M059J (cell line): ENCODE measurements at regions not wholly inside any gene's neighbourhood (a gene's known extent, or its start where the extent isn't known, plus 50 kb on each side); places are given as distances from the start of the nearest gene placed in this dataset.

Experiments used
- DNase-seq: peaks from one replicate; pipeline ENCODE4 v3.0.0-alpha.2; 2012; ENCODE audit warnings: low read depth

GRCh38 chr6:164227952-164228522, 813.5 kb downstream of the QKI start:
- peak; percentile 4 for DNase-seq

- no peak for DNase-seq
These were observed 802.3 kb downstream of the QKI start for GRCh38 chr6:164216839-164217238.

- DNase-seq, result no peak
These were observed 801.9 kb downstream of the QKI start for GRCh38 chr6:164216368-164216767.

- DNase-seq, result no peak
These were observed 799.5 kb downstream of the QKI start for GRCh38 chr6:164214066-164214465.

GRCh38 chr6:164211254-164211653, 796.7 kb downstream of the QKI start:
- no peak for DNase-seq

- no peak for DNase-seq
These were observed 796.3 kb downstream of the QKI start for GRCh38 chr6:164210783-164211182.

- no peak for DNase-seq
These were observed 795.8 kb downstream of the QKI start for GRCh38 chr6:164210323-164210722.

- DNase-seq, result peak; percentile 27
These were observed 793.9 kb downstream of the QKI start for GRCh38 chr6:164208371-164208770.

GRCh38 chr6:164206807-164207423, 792.4 kb downstream of the QKI start:
- no peak for DNase-seq

- DNase-seq, result peak; percentile 50
These were observed 785.6 kb downstream of the QKI start for GRCh38 chr6:164200071-164200470.

- DNase-seq, result no peak
These were observed 781.4 kb downstream of the QKI start for GRCh38 chr6:164195942-164196281.

GRCh38 chr6:164195278-164195941, 780.9 kb downstream of the QKI start:
- DNase-seq, result no peak

- no peak for DNase-seq
These were observed 774.3 kb downstream of the QKI start for GRCh38 chr6:164188861-164189260.

- DNase-seq, result no peak
These were observed 771.0 kb downstream of the QKI start for GRCh38 chr6:164185471-164185871.

- no peak for DNase-seq
These were observed 769.9 kb downstream of the QKI start for GRCh38 chr6:164184410-164184809.

GRCh38 chr6:164183556-164184123, 769.1 kb downstream of the QKI start:
- DNase-seq, result no peak

GRCh38 chr6:164178679-164179332, 764.3 kb downstream of the QKI start:
- no peak for DNase-seq

- DNase-seq, result no peak
These were observed 754.8 kb downstream of the QKI start for GRCh38 chr6:164169355-164169754.

- DNase-seq, result no peak
These were observed 754.1 kb downstream of the QKI start for GRCh38 chr6:164168595-164168994.

- peak; percentile 9 for DNase-seq
These were observed 753.4 kb downstream of the QKI start for GRCh38 chr6:164167873-164168405.

- DNase-seq, result no peak
These were observed 752.5 kb downstream of the QKI start for GRCh38 chr6:164166996-164167395.

- DNase-seq, result no peak
These were observed 752.0 kb downstream of the QKI start for GRCh38 chr6:164166515-164166914.
